ENCODE measurements at regions not wholly inside any gene's neighbourhood (a gene's known extent, or its start where the extent isn't known, plus 50 kb on each side); places are given as distances from the start of the nearest gene placed in this dataset.
"Not testable (repeated sequence)": the region's sequence is repeated elsewhere in the genome, so short reads cannot be mapped to it uniquely, and the experiment has no call there.

DNA sequence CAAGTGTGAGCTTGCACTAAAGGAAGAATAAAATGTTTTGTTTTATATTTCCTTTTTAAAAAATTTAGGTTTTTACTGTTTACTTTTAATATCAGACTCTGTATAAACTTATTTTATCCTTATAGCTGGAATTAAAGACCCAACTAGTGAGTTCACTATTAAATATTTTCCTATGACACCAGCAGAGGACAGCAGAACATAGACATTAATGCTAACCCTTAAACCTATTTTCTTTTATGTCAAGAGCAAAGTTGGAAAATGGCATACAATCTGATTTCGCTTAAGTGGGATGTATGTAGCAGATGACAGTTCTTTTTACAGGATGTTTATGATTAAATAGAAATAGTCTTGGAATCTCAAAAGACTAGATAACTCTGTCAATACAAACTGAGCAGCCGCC is 188.2 kb upstream of the XIRP2 start:
- Histone ChIP-seq H3K27ac (ENCODE audit: low read length) (no peak overlapping the region), H2AFZ (ENCODE audit: low read depth, low read length) (no peak overlapping the region), H3K36me3 (ENCODE audit: insufficient read depth, low read length) (no peaks in the 10 kb centered on the region), H3K4me3 (ENCODE audit: low read length) (no peak overlapping the region), H3K9me3 (ENCODE audit: low read length) (no peaks in the 10 kb centered on the region), H3F3A (ENCODE audit: insufficient read depth, low read length, poor library complexity, severe bottlenecking) (no peaks in the 10 kb centered on the region), H3K4me2 (ENCODE audit: low read length) (no peak overlapping the region), H3K27me3 (ENCODE audit: insufficient read depth, low read depth, low read length) (no peaks in the 10 kb centered on the region), H4K20me1 (ENCODE audit: insufficient read depth) (no peaks in the 10 kb centered on the region), H3K9me2 (ENCODE audit: insufficient read depth, low read length) (no peaks in the 10 kb centered on the region), H3K9ac (ENCODE audit: low read length) (no peak overlapping the region), H3K79me2 (replicated peaks; ENCODE audit: insufficient read depth, low read length) (no peaks in the 10 kb centered on the region)
- TF ChIP-seq SMC3 (conservative IDR thresholded peaks at IDR 0.05; ENCODE audit: poor library complexity) (peak; percentile 83), EP300 (conservative IDR thresholded peaks at IDR 0.05; ENCODE audit: poor library complexity, severe bottlenecking) (peak; percentile 50), RAD21 (conservative IDR thresholded peaks at IDR 0.05) (peak; percentile 85), POLR2AphosphoS5 (IDR thresholded peaks at IDR 0.05) (no peak), REST (IDR thresholded peaks at IDR 0.05; ENCODE audit: borderline replicate concordance) (no peak), EZH2 (IDR thresholded peaks at IDR 0.05; ENCODE audit: borderline replicate concordance, insufficient read depth, low read length, poor library complexity, severe bottlenecking) (no peak), TAF1 (IDR thresholded peaks at IDR 0.05; ENCODE audit: low read depth) (no peak), MXI1 (conservative IDR thresholded peaks at IDR 0.05; ENCODE audit: poor library complexity, severe bottlenecking) (no peak)
- TF ChIP-seq, protein P1, sequence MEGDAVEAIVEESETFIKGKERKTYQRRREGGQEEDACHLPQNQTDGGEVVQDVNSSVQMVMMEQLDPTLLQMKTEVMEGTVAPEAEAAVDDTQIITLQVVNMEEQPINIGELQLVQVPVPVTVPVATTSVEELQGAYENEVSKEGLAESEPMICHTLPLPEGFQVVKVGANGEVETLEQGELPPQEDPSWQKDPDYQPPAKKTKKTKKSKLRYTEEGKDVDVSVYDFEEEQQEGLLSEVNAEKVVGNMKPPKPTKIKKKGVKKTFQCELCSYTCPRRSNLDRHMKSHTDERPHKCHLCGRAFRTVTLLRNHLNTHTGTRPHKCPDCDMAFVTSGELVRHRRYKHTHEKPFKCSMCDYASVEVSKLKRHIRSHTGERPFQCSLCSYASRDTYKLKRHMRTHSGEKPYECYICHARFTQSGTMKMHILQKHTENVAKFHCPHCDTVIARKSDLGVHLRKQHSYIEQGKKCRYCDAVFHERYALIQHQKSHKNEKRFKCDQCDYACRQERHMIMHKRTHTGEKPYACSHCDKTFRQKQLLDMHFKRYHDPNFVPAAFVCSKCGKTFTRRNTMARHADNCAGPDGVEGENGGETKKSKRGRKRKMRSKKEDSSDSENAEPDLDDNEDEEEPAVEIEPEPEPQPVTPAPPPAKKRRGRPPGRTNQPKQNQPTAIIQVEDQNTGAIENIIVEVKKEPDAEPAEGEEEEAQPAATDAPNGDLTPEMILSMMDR (IDR thresholded peaks at IDR 0.05; ENCODE audit: poor library complexity, severe bottlenecking) = peak; percentile 78

DNA sequence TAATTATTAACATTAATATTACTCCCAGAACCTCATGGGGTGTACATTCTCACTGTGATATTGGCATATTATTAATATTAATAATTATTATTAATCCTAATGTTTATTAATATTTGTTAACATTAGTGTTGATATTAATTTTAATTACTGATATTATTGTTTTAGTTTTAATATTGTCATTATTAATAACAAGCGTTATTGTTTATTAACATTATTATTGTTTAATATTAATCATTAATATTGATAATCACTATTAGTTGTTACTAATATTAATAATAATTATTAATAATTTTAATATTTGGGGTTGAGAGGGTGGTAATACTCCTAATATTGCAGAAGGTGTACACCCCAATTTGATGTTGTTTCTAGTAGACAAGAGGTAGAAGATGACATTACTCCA is 193.1 kb upstream of the XIRP2 start:
- no peak for TF ChIP-seq REST (IDR thresholded peaks at IDR 0.05; ENCODE audit: borderline replicate concordance)
- TF ChIP-seq, protein P1 (IDR thresholded peaks at IDR 0.05; ENCODE audit: poor library complexity, severe bottlenecking) = no peak
- TF ChIP-seq TAF1 (IDR thresholded peaks at IDR 0.05; ENCODE audit: low read depth) = no peak
- no peak for TF ChIP-seq RAD21 (conservative IDR thresholded peaks at IDR 0.05)
- TF ChIP-seq POLR2AphosphoS5 (IDR thresholded peaks at IDR 0.05) = no peak
- no peak for TF ChIP-seq EZH2 (IDR thresholded peaks at IDR 0.05; ENCODE audit: borderline replicate concordance, insufficient read depth, low read length, poor library complexity, severe bottlenecking)
- TF ChIP-seq EP300 (conservative IDR thresholded peaks at IDR 0.05; ENCODE audit: poor library complexity, severe bottlenecking) = no peak
- no peak for TF ChIP-seq SMC3 (conservative IDR thresholded peaks at IDR 0.05; ENCODE audit: poor library complexity)
- no peak for TF ChIP-seq MXI1 (conservative IDR thresholded peaks at IDR 0.05; ENCODE audit: poor library complexity, severe bottlenecking)
- no peaks in the 10 kb centered on the region for H3K9me3 ChIP-seq (ENCODE audit: low read length)

GRCh38 chr2:166686057-166686456 is 192.0 kb upstream of the SCN7A start:
- not testable (repeated sequence) for H2AFZ ChIP-seq (ENCODE audit: low read depth, low read length); H3K9ac ChIP-seq (ENCODE audit: low read length); H3K27me3 ChIP-seq (ENCODE audit: insufficient read depth, low read depth, low read length); H3K4me2 ChIP-seq (ENCODE audit: low read length); H3K36me3 ChIP-seq (ENCODE audit: insufficient read depth, low read length); H3K79me2 ChIP-seq (replicated peaks; ENCODE audit: insufficient read depth, low read length); H4K20me1 ChIP-seq (ENCODE audit: insufficient read depth); H3K9me3 ChIP-seq (ENCODE audit: low read length); H3K27ac ChIP-seq (ENCODE audit: low read length); H3K9me2 ChIP-seq (ENCODE audit: insufficient read depth, low read length); H3K4me3 ChIP-seq (ENCODE audit: low read length); H3F3A ChIP-seq (ENCODE audit: insufficient read depth, low read length, poor library complexity, severe bottlenecking)

More for the DNA sequence above, 193.1 kb upstream of the XIRP2 start:
- no peaks in the 10 kb centered on the region for H3K79me2 ChIP-seq (replicated peaks; ENCODE audit: insufficient read depth, low read length)
- H4K20me1 ChIP-seq (ENCODE audit: insufficient read depth) = no peaks in the 10 kb centered on the region
- H2AFZ ChIP-seq (ENCODE audit: low read depth, low read length) = no peak overlapping the region
- no peaks in the 10 kb centered on the region for H3K9me2 ChIP-seq (ENCODE audit: insufficient read depth, low read length)
- H3K4me3 ChIP-seq (ENCODE audit: low read length) = no peak overlapping the region
- no peak overlapping the region for H3K27ac ChIP-seq (ENCODE audit: low read length)
- no peaks in the 10 kb centered on the region for H3K36me3 ChIP-seq (ENCODE audit: insufficient read depth, low read length)
- no peaks in the 10 kb centered on the region for H3K27me3 ChIP-seq (ENCODE audit: insufficient read depth, low read depth, low read length)
- no peak overlapping the region for H3K9ac ChIP-seq (ENCODE audit: low read length)
- H3F3A ChIP-seq (ENCODE audit: insufficient read depth, low read length, poor library complexity, severe bottlenecking) = no peaks in the 10 kb centered on the region
- H3K4me2 ChIP-seq (ENCODE audit: low read length) = no peak overlapping the region
